Kidney capillary endothelial cell (primary cell): ENCODE measurements at regions not wholly inside any gene's neighbourhood (a gene's known extent, or its start where the extent isn't known, plus 50 kb on each side); places are given as distances from the start of the nearest gene placed in this dataset.
A peak's percentile ranks its signal among the peaks of the same experiment; 100 is the strongest.

ENCODE experiments used
- DNase-seq: peaks from one replicate; pipeline ENCODE4 v3.0.0-alpha.2; 2018; ENCODE audit warnings: low spot score

DNA sequence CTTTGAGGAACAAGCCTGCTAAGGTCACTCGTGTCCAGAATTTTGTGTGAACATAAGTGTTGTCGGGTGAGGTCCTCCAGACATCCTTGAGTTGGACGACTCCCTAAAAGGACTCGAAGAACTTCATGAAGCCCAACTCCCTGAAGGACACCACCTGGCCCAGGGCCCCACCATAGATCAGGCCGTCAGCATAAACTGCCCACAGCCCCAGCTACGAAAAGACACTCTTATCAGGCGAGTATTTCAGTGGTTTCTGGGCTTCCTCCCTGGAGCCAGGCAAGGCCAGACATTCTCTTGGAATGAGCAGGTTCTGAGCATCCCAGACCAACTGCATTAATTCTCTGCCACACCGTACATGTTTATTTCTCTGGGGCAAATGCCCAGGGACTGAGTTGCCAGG is 170.1 kb downstream of the IGLL1 start:
- DNase-seq: no peak

DNA sequence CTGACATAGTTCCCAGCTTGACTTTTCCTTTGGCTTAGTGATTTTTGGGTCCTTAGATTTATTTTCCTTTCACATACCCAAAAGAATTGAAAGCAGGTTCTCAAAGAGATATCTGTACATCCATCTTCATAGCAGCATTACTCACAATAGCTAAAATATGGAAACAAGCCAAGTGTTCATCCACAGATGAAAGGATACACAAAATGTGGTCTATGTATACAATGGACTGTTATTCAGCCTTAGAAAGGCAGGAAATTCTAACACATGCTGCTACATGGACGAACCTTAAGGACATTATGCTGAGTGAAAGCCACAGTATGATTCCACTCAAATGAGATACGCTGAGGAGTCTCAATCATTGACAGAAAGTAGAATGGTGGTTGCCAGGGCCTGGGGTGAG is 171.8 kb downstream of the IGLL1 start:
- no peak for DNase-seq

DNA sequence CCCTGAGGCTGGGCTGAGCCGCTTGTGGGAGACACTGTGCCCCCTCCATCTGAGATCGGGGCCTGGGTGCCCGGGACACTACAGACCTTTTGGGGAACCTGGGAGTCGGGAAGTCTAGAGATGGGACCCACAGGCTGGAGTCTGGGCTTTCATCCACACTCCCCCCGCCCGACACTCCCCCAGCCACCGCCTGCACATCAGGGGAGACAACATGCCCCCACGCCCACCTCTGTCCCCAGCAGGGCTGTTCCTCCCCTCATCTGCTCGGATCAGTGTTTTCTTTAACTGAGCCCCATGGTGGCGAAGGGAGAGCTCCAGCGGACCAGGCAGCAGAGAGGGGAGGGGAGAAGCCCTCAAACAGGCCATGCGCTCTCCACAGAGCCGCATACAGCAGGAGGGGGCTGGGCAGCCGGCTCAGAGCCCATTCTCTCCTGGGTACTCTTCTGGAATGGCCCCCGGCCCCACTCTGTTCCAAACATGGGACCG is 174.7 kb downstream of the IGLL1 start:
- DNase-seq: no peak

DNA sequence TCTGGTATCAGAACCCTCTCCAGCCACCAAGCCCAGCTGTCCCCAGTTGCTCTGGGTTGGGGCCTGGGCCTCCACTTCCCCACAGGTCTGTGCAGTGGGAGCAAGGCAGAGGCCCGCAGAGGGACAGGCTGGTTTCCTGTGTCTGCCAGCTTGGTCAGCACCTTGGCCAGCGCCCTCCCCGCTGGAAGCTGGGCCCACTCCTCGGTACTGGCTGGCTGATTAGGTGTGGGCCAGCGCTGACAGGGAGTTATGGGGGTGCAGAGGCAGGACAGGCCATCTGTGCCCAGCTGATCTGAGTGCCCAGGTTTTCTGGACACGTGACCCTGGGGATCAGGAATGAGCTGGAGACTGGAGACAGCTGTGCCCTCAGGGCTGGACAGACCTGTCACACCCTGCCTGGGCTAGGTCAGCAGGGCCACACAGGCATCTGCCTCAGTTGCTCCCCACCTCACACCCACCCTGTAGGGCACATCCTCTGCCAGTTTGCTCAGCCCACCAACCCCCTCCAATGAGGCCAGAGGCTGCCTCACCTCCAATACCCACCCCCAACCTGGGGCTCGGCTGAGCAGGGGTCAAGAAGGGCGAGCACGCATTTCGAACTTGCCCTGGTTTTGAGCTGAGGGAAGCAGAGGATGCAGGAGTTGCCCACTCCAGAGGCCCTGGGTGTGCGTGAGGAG is 175.3 kb downstream of the IGLL1 start:
- DNase-seq: no peak

DNA sequence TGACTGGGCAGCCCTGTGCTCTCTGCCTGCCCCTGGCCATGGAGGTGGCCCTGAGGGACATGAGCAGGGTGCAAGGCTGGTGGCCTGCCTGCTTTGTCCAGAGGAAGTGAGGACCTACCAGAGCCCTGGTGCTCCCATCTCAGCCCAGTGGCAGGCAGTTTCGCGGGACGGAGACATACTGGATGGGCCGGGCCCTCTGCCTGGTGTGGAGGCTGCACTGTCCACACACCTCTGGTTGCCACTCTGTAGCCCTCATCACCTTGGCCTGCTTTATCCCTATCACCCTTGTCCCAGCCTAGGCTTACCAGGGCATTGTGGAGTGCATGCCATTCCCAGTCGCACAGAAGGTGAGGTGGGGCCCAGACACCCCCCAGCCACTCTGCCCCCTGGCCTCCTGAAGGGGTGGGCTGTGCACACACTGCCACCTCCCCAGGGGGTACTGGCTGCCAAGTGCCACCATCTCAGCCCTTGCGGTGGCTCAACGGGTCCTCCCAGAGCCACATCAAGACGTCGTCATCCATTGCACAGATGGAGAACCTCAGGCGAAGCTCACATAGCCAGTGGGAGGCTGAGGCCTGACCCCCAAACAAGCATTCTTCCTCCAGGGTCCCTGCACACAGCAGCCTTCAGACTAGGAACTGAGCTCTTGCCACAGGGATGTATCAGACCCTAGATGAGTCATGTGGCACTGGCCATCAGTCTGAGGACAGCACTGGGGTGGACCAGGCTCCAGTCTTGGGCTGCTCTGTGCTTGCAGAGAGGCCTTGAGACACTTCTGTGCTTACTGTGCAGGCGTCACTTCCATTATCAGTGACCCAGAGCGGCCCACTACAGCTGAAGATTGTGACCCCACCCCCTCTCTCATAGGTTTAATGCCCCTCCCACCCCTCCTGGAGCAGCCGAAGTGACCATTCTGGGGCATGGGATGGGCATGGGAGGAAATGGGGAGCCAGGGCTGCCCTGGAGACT is 176.1 kb downstream of the IGLL1 start:
- DNase-seq: no peak

DNA sequence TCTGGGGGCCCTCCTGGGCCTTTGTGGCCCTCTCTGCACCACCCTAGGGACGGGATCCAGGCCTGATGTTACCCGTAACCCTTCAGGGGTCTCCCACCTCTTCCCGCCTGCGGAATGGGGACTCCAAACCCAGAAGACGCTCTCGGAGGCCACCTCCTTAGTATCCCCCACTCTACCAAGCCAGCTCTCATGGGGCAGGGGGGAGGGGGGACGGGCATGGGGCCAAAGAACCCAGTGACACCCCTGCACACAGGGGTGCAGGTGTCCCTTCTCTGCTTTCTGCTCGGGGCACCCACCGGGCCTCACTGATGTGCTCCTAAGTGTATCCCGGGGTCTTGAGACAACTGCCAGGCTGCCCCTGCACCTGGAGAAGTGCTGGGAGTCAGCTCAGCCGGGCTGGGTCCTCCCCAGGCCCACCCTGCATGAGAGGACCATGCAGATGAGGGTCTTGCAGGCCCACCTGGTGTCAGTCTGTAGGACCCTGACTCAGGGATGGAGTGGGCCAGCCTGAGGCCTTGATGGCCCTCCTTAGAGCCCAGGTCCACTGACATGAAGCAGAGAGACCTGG is 176.9 kb downstream of the IGLL1 start:
- no peak for DNase-seq

DNA sequence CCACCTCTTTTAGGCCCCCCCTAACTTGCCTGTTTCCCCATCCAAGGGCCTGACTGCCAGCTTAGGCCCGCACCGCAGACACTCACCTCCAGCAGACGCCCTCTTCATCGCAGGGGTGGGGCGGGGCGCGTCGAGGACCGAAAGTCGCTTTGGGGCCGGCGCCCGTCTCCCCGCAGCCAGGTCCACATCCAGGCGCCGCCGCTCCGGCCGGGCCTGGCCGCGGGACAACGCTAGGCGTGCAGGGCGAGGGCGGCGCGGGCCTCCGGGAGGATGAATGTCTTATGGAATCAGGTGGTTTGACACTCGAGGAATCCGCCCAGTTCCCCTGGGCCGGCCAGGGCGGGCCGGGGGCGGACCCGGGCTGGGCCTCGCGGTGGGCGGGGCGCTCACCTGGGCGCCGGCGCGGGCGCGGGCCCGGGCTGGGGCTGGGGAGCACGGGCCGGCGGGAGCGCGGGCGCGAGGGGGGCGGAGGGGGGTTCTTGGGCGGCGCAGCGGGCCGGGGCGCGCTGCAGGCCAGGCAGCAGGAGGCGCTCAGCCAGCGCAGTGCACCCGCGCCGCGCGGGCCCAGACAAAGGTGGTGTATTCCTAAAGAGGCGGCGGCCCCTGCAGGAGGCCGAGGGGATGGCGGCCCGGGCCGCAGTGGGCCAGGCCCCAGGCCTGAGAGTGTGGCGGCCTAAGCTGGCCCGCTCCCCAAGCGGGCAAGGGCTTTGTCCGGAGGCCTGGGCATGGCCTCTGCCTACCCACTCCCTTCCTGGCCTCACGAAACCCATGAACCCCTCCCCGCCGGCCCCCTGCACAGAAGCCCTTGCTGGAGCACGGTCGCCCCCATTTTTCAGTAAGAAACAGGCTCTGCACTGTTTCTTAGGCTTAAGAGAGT is 177.6 kb downstream of the IGLL1 start:
- peak; percentile 56 for DNase-seq

DNA sequence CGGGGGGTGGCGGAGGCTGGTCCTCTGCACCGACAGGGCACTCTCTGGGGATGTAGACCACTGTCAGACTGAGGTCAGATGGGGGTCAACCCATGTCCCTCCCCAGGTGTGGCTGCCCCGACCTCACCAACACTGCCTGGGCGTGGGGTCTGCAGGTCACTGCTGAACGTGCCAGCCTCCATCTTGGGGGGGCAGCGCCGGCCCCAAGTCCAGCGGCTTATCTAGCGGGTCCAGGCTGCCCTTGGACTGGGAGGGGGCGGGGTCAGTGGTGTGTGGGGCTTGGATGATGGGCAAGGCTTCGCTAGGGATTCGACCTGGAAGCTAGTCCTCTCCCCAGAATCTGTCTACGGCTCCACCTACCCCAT is 178.2 kb downstream of the IGLL1 start:
- DNase-seq: no peak

DNA sequence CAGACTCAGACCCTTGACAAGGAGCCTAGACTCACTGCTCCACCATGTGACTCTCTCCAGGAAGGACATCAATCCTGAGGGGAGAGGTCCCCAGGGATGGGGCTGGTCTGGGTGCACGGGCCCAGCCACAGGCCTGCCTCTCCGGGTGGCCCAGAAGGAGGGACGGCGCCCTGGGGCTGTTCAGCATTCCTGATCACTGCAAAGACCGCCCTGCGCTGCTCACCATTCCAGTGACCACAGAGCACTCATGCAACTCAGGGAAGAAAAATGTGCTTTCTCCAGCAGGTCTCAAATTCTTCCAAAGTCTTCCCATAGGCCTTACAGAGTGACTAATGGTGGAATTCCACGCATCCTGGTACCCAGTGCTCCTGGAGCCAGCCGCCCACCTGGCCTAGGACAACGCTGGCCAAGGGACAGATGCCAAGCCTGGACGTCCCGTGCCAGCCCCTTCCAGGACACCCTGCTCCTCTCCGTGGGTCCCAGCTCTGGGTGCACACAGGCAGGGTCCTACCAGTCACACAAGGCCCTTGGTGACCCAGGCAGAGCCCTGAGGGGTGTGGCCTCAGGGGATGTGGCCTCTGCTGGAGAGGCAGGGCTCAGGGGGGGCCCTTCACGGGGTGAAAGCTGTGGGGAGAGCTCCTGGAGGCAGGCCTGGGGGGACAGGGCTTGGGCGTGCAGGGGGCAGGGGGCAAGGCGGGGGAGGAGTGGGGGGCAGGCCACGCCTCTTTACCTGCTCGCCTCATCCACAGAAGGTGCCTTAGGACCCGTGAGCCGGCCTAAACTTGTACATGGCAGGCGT is 178.8 kb downstream of the IGLL1 start:
- no peak for DNase-seq

DNA sequence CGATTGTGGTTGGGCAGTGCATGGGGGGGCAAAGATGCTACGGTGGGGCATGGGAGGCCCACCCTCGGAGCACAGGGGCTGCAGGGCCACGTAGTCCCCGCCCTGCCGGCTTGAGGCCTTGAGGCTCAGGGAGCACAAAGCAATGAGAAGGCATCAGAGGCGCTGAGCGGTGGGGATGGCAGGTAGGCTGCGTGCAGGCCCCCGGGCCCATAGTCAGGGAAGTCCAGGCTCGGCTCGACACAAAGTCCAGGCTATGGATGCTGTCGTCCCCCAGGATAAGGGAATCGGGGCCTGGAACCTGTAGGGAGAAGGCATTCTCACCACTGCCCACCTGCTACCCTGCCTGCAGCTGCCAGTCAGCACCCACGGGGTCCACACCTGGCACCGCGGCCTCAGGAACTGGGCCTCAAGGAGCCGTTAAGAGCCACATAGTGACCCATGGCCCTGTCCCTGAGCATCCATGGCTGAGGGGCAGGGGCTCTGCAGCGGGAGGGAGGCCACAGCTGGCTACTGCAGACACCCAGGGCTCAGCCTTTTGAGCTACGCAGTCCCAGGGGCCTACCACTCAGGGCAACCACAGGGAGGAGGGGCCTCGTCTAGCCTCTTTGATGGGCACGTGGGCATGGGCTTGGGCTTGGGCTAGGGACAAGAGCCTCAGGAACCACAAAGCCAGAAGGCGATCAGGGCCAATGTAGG is 179.7 kb downstream of the IGLL1 start:
- no peak for DNase-seq

DNA sequence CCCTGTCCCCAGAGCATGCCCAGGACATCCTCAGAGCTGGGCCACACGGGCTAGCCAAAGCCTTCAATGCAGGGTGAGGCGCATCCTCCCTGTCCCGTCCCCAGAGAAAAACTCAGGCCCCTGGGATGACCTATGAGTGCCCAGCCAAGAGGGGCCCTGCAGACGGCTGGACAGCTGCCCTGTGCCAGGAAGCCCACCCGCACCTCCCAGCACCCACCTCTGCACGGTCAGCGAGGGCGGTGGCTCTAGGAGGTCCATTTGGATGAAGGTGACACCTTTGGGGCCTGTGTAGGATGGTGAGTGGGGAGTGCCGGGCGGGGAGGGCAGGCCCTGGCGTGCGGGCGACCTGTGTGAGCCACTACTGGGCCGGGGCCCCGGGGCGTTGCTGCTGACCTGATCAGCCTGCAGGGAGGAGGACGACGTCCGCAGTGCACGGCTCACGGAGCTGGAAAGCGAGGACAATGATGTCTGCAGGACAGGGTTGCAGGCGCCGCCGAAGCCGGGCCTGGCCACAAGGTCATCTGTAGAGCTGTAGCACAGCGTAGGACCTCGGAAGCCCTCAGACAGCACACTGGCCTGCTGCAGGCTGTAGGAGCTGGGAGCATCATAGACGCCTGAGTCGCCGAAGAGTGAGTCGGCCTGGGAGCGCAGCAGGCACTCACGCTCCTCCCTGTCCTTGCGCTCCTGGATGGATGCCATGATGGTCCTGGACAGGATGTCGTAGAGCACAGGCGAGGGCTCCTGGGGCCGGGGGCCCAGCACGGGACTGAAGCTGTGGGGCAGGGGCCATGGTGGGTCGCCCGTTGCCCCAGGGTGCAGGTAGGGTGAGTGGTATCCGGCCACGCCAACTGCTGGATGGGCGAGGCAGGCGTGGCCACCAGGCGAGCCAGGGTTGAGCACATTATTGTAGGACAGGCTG is 180.5 kb downstream of the IGLL1 start:
- no peak for DNase-seq

DNA sequence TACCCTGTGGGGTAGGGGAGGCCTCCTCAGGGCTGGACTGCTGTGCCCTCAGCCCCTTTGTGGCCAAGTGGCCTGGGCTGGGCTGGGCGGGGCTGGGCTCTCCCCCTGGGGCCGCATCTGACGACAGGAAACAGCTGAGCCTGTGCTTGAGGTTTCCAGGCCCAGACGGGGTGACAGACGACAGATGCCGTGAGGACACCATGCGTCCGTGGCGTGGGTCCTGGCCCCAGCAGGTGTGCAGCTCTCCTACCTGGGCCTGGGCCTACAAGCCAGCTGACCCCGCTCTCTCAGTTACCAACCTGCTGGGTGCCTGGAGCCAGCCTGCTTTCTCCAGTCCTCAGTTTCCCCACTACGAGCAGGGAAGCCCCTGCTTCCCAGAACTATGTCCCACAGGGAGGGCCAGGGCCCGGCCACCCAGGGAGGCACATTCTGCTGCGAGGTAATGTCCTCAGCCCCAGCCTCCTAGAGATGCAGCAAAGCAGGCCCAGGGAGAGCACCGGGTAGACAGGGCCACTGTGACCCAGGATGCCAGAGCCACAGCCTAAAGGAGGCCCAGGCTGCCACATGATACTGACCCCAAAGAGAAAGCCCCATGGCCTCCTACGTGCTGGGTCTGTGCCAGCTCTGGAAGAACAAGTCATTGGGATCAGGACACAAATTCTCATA is 181.3 kb downstream of the IGLL1 start:
- DNase-seq: no peak

DNA sequence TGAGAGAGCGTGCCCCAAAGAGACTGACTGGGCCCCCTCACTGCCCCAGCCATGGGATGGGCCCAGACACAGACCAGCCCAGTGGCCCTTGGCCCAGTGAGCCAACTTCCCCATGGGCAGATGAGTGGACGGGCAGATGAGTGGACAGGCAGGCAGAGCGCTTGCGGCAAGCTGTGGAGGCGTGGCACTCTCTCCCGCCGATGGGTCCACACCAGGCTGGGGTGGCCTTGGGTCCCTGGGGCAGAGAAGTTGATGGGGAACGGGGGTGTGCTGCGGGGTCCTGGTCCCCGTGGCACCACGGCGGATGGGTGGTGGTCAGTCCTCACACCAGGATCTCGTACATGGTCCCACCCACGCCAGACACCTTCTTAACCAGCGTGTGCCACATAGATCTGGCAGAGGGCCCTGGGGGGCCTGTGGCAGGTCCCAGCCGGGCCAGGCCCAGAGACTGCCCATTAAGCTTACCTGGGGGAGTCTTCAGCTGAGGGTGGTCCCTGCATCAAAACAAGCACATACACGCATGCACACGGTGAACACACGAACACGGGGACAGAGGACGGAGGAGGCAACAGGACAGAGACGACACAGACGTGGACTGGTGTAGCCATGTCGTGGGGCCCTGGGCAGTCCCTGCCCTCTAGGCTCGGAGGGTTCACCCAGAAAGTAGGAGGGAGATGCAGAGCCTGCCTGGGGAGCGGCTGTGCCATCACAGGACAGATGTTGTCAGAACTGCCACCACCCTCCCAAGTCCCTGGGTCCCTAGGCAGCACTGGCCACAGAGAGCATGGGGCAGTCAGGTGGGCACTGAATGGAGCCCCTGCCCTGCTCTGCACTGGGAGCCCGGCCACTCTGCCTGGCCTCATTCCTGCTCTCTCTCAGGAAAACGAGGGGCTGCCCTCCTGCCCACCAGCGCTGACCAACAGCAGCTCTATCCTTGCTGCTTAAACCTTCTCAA is 182.2 kb downstream of the IGLL1 start:
- no peak for DNase-seq

DNA sequence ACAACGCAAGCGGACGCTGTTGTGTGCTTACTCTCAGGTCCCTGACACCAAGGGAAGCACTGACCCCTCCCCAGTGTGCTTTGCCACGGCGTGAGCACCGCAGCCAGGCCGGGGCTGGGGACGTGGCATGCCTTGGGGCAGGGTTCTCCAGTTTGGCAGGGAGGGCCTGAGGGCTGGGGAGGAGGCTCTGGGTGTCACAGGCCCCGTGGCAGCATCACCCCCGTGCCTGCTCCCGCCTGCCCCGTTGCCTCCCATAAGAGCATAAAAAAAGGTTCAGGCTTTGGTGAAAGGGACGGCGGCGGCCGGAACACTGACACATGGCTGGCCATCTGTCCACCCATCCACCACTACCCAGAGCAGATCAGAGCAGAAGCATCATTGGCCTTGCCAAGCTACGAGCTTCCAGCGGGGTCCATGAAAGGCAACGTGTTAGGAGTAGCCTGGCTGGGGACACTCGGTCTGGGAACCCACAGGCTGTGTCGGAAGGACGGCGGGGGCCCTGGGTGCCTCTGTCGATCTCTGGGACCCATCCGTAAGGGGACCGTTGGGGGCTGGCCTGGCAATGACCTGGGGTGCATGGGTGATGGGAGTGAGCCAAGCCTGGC is 183.0 kb downstream of the IGLL1 start:
- DNase-seq: no peak

DNA sequence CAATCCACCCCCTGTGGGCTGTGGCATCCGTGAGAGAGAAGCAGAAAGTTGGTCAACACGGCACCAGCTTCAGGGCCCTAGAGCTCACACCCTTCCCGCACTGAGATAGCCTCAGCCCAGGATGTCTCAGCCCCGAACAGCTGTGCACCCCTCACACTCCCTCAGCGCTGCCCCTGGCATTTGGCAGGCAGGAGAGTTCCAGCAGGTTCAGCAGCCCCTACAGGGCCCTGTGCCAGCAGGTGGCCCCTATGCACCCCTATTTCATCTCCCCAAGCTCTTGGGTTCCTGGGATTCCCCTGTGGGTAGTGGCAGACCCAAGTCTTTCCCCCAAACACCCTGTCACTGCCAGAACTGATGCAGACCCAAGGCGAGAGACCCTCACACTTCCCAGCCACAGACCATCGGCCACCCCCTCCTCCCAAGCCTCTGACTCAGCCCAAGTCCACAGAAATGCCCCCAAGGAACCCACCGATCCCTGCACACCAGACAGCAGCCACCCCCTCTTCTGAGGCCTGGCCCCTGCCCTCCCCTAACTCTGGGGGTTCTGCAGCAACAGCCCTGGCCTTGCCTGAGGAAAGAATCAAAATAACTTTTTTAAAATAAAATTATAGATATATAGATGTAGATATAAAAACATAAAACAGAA is 183.6 kb downstream of the IGLL1 start:
- no peak for DNase-seq

DNA sequence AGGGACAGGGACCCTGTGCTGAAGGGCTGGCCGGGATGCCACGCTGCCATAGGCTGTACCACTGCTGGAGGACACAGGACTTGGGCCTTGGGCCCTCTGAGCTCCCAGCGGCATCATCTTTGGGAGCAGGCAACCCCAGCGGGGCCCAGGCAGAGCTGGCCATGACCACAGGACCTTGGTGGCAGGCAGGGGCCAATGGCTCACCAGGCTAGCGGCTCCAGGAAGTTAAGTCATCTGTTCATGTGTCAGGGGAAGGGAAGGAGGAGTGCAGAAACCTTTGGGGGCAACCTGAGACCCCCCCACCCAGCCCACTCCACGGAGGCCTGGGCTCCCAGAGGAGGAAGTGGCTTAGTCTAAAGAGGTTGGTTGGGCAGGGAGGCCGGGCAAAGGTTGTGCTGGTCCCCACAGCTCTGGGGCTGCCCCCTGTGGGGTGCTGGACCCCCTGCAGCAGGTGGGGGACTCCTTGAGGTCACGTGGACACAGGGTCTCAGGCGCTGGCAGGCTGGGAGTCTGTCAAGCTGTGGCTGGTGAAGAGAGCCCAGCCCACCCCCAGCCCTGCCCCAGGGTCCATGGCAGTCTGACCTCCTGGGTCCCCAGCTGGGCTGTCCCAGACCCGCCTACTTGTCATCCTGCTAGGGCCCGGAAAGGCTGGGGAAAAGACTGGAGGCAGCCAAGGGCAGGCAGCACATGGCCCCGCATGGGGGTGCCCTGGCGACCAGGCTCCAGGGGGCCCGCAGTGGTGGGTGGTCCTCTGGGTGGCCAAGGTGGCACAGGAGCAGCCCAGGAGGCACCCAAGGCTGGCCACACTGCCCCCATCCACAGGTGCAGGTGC is 184.3 kb downstream of the IGLL1 start:
- no peak for DNase-seq
